PC-3 (cell line): ENCODE measurements at regions not wholly inside any gene's neighbourhood (a gene's known extent, or its start where the extent isn't known, plus 50 kb on each side); places are given as distances from the start of the nearest gene placed in this dataset.
"Not testable (repeated sequence)": the region's sequence is repeated elsewhere in the genome, so short reads cannot be mapped to it uniquely, and the experiment has no call there.

Source experiments
- CTCF ChIP-seq: fragments of 300-600 bp; sonication (generic); conservative IDR thresholded peaks from 2 replicates; pipeline ENCODE4 v1.5.1; 2017; ENCODE audit warnings: antibody characterized with exemption, low read depth, mild to moderate bottlenecking, low read length
- EZH2phosphoT487 ChIP-seq: fragments of 300-600 bp; sonication (generic); IDR thresholded peaks from 2 replicates; pipeline ENCODE4 v1.6.1; 2018; ENCODE audit warnings: mild to moderate bottlenecking, antibody characterized with exemption, low read length, borderline replicate concordance

- not testable (repeated sequence) for TF ChIP-seq CTCF, EZH2phosphoT487
These were observed 64.6 kb upstream of the CPM start for GRCh38 chr12:68997526-68997925.
